ENCODE measurements at regions not wholly inside any gene's neighbourhood (a gene's known extent, or its start where the extent isn't known, plus 50 kb on each side); places are given as distances from the start of the nearest gene placed in this dataset.
"Not testable (repeated sequence)": the region's sequence is repeated elsewhere in the genome, so short reads cannot be mapped to it uniquely, and the experiment has no call there.

GRCh38 chr2:35962585-35963146 lies 392.9 kb upstream of the CRIM1 start:
- TF ChIP-seq CTCF (conservative IDR thresholded peaks at IDR 0.05): no peak
- Mint-ChIP-seq H3K27me3 (no peaks in the 10 kb centered on the region), H3K36me3 (no peaks in the 10 kb centered on the region), H3K27ac (no peak overlapping the region), H3K4me3 (no peak overlapping the region), H3K9me3 (peaks cover 4% of the 10 kb centered on the region), H3K4me1 (ENCODE audit: unreplicated experiment) (peaks cover 5% of the 10 kb centered on the region)
- no peak for DNase-seq (ENCODE audit: extremely low spot score, unreplicated experiment)

DNA sequence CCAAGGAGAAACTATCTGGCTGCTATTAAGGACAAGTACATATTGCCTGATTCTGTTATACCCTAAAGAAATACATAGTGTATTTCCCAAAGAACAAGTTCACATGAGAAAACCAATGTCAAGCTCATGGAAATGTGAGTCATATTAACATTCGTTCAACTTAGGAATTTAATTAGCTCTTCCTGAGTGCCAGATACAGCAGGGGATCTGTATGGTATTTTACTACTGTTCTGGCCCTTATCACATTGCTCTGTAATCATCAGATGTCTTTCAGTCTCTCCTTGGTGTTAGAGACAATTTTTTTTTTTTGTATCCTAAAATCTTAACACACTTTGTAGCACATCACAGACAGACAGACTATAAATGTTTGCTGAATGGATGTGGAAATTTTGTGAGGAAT lies 395.0 kb upstream of the CRIM1 start:
- Mint-ChIP-seq H3K4me1 (ENCODE audit: unreplicated experiment) (peaks cover 5% of the 10 kb centered on the region), H3K4me3 (no peak overlapping the region), H3K9me3 (peaks cover 4% of the 10 kb centered on the region), H3K36me3 (no peaks in the 10 kb centered on the region), H3K27ac (no peak overlapping the region), H3K27me3 (no peaks in the 10 kb centered on the region)
- no peak for DNase-seq (ENCODE audit: extremely low spot score, unreplicated experiment)
- TF ChIP-seq CTCF (conservative IDR thresholded peaks at IDR 0.05): no peak

DNA sequence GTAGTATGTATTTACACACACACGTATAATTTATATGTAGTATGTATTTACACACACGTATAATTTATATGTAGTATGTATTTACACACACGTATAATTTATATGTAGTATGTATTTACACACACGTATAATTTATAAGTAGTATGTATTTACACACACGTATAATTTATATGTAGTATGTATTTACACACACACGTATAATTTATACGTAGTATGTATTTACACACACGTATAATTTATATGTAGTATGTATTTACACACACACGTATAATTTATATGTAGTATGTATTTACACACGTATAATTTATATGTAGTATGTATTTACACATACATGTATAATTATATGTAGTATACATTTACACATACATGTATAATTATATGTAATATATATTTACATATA lies 398.5 kb upstream of the CRIM1 start:
- H3K27ac Mint-ChIP-seq, H3K27me3 Mint-ChIP-seq: not testable (repeated sequence)

GRCh38 chr2:35946478-35946877 lies 409.1 kb upstream of the CRIM1 start:
- H3K27me3 Mint-ChIP-seq: peaks cover 3% of the 10 kb centered on the region
- H3K27ac Mint-ChIP-seq: no peak overlapping the region
- H3K4me3 Mint-ChIP-seq: no peak overlapping the region
- DNase-seq (ENCODE audit: extremely low spot score, unreplicated experiment): no peak
- no peaks in the 10 kb centered on the region for H3K36me3 Mint-ChIP-seq
- H3K9me3 Mint-ChIP-seq: no peaks in the 10 kb centered on the region
- no peak for TF ChIP-seq CTCF (conservative IDR thresholded peaks at IDR 0.05)
- H3K4me1 Mint-ChIP-seq (ENCODE audit: unreplicated experiment): no peaks in the 10 kb centered on the region

More for the DNA sequence above, 398.5 kb upstream of the CRIM1 start:
- not testable (repeated sequence) for H3K4me1 Mint-ChIP-seq (ENCODE audit: unreplicated experiment); H3K36me3 Mint-ChIP-seq; H3K9me3 Mint-ChIP-seq; H3K4me3 Mint-ChIP-seq; DNase-seq (ENCODE audit: extremely low spot score, unreplicated experiment)

GRCh38 chr2:35938838-35939237 lies 416.7 kb upstream of the CRIM1 start:
- Mint-ChIP-seq H3K4me1 (ENCODE audit: unreplicated experiment) (no peaks in the 10 kb centered on the region), H3K36me3 (no peaks in the 10 kb centered on the region), H3K4me3 (no peak overlapping the region), H3K27me3 (no peaks in the 10 kb centered on the region), H3K27ac (no peak overlapping the region), H3K9me3 (no peaks in the 10 kb centered on the region)
- no peak for TF ChIP-seq CTCF (conservative IDR thresholded peaks at IDR 0.05)
- no peak for DNase-seq (ENCODE audit: extremely low spot score, unreplicated experiment)

GRCh38 chr2:35933031-35933430 lies 422.5 kb upstream of the CRIM1 start:
- Mint-ChIP-seq H3K27me3 (peaks cover 3% of the 10 kb centered on the region), H3K36me3 (no peaks in the 10 kb centered on the region), H3K4me3 (no peak overlapping the region), H3K4me1 (ENCODE audit: unreplicated experiment) (no peaks in the 10 kb centered on the region), H3K9me3 (no peaks in the 10 kb centered on the region), H3K27ac (no peak overlapping the region)
- no peak for TF ChIP-seq CTCF (conservative IDR thresholded peaks at IDR 0.05)
- no peak for DNase-seq (ENCODE audit: extremely low spot score, unreplicated experiment)
